NCI-H1092 (cell line): ENCODE measurements at regions not wholly inside any gene's neighbourhood (a gene's known extent, or its start where the extent isn't known, plus 50 kb on each side); places are given as distances from the start of the nearest gene placed in this dataset.
A peak's percentile ranks its signal among the peaks of the same experiment; 100 is the strongest.
"Not testable (repeated sequence)": the region's sequence is repeated elsewhere in the genome, so short reads cannot be mapped to it uniquely, and the experiment has no call there.

Experiments
- DNase-seq: peaks from one replicate; lab custom pipeline; 2025; lab: John Stamatoyannopoulos, UW

DNA sequence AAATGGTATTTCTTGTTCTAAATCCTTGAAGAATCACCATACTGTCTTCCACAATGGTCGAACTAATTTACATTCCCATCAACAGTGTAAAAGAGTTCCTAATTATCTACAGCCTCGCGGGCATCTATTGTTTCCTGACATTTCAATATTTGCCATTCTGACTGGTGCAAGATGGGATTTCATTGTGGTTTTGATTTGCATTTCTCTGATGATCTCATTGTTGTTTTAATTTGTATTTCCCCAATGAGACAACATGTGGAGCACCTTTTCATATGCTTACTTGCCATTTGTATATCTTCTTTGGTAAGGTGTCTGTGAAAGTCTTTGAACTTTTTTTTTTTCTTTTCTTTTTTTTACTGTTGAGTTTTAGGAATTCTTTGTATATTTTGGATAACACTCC lies 473.6 kb downstream of the KCTD16 start:
- no peak for DNase-seq

DNA sequence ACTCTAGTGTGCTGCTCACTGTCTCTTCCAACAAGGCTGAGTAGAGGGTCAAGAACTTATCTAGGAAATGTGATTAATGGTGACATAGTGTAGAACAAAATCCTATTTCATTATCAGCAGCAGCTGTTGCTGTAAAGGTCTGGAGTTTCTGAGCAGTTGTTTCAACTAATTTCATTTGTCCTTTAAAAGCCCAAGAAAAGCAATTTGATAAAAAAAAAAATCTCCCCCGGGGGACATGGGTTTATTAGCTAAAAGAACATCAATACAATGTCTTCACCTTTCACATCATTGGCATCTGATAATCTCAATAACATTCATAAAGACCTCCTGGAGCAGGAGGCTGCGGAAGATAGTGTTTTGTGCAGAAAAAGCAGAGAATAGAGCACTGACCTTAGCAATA lies 468.1 kb downstream of the KCTD16 start:
- DNase-seq: no peak

DNA sequence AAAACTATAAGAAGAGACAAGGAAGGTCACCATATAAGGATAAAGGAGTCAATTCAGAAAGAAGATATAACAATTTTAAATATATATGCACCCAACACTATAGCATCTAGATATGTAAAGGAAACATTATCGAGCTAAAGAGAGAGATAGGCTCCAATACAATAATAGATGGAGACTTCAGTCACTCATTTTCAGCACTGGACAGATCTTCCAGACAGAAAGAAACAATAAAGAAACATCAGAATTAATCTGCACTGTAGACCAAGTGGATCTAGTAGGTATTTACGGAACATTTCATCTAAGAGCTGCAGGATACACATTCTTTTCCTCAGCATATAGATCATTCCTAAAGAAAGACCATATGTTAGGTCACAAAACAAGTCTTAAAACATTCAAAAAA lies 463.5 kb downstream of the KCTD16 start:
- DNase-seq: no peak

DNA sequence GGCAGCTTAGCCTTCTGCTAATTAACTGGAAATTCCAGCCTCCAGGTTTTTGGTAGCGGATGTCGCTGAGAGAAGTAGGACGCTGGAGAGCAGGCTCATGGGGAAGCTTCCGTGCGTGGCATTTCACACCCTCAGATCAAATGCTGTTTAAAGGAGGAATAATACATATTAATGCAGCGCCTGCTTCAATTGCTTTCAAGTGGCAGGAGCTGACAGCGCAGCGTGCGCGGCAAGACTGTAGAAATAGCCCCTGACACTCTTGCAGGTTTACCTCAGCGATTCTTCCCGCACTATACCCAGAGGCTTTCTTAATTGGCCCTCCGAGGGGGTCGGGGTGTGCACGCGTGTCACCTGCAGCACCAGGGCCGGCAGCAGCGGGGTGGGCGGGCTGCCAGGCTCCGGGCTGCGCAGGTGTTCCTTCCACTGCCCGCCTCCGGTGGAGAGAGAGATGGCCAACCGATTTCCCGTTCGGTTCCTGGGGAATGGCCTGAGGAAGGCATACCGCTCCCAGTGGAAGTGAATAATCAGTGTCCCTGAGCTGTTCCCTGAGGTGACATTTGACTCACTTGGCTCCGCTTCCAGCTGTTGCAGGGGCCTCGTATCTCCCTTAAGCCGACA lies 427.9 kb downstream of the KCTD16 start:
- DNase-seq: peak; percentile 54

DNA sequence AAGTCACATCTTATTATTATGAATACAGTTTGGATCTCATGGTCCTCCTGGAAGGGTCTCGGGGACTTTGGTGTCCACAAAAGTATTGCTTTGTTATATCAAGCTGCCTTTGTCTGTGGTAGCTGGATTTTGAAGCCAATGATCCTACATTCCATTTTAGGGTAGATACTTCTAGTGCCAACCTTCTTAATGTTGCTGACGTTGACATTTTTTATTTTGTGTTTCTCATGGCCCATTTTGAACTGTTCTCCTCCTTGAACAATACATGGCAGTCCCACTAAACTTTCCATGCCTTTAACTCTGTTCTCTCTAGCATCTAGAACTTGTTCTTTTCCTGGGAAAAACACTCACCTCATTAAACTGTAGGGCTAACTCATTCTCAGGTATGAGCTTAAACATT lies 425.8 kb downstream of the KCTD16 start:
- no peak for DNase-seq

DNA sequence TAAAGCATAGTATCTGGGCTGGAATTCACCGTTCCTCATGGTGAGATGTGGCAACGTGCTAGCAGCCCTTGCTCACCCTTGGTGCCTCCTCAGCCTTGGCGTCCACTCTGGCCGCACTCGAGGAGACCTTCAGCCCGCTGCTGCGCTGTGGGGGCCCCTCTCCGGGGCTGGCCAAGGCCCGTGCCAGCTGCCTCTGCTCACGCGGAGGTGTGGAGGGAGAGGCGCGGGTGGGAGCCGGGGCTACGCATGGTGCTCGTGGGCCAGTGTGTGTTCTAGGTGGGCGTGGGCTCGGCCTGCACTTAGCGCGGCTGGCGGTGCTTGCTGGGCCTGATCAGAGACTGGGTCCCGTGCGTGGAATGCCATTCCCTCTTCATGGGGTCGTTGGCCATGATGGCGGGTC lies 424.2 kb downstream of the KCTD16 start:
- no peak for DNase-seq

DNA sequence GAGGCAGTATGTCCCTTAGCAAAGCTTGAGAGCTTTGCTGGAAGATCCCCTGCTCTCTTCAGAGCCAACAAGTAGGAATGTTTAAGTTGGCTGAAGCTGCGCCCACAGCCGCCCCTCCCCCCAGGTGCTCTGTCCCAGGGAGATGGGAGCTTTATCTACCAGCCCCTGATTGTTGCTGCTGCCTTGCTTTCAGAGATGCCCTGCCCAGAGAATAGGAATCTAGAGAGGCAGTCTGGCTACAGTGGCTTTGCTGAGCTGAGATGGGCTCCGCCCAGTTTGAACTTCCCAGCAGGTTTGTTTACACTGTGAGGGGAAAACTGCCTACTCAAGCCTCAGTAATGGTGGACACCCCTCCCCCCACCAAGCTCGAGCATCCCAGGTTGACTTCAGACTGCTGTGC lies 423.6 kb downstream of the KCTD16 start:
- DNase-seq: not testable (repeated sequence)

DNA sequence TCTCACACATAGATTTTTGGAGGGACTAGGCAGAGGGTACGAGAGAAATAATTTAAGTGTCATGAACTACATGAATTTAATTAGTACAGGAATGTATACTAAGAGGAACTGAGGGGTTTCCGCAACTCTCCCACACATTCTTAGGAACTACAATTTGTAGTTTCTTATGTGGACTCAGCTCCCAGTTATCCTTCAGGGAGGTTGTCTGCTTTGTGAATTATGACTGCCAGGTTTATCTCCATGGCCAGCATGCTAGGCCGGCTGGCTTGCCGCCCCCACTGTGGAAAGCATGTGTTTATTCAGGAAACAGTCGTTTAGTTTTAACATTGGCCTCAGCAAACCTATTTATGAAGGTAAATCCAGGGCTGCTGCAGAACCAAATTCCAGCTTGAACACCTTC lies 415.0 kb downstream of the KCTD16 start:
- no peak for DNase-seq

DNA sequence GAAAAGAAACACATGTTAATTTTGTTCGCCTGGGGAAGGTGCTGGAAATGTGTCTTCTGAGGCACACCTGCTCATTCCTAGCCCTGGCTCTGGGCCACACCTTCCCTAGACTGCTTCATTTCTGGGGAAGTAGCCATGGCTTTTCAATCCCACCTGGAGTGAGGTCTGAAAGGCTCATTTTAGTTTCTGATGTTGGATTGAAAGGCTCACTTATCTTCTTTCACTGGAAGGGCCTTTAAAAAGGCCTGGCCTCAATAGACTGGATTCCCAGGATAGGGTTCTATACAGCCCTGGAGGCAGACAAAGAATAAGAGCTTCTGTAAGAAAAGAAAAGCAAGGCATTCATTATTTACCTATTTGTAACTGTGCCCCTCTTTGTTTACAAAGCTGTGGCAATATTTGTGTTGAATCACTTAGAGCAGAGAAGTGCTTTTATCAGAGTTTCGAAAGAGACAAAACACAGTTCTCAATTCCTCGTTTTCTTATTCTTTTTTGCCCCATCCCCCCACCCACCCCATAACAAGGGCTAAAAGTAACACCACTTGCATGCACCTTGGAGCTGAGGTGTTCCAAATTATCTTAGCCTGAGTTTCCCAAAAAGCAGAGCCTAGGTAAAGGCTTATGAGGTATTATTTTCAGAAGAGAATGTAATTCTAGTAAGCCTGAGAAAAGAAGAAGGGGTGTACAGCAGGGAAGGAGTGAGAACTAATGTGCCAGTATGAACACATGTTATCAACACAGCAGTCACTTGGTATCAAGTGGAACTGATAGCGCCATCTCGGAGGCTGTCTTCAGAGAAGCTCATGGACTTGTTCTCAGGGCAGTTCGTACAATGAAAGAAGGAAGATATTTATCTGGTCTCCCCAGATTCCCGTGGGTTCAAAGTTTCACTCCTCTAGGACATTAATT lies 413.1 kb downstream of the KCTD16 start:
- peak; percentile 63 for DNase-seq

DNA sequence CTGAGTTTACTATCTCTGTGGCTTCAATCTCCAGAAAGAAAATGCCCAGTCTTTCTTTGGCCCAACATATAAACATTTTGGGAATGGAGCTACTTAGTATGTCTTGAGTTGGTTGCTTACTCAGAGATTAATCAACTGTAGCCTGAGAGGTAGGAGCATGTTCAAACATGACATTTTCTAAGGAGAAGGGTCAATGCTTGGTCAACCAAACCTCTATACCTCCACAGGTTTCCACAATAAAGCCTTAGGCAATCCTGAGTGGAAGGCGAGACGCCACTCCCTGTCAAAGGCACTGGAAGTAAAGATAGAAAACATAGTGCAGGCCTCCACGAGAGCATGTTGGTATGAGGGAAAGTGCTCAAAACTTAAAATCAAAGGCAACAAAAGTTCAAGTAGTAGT lies 411.4 kb downstream of the KCTD16 start:
- DNase-seq: no peak

DNA sequence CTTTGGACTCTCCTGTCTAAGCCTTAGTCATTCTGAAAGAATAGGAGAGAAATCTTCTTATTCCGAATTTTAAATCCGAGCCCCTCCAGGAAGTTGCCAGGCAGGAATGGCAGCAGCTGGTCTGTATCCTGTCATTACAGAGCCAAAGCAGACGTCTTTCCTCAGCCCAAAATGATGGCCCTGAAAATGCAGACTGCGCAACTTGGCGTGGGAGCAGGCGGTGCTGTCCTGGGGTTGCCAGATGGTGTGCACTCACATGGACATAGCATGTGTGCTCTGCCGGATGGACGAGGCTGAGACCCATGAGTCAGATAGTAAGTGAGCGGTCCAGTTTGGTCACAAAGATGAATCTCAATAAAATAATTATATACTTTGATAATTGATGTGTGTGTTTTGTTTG lies 410.4 kb downstream of the KCTD16 start:
- DNase-seq: no peak

DNA sequence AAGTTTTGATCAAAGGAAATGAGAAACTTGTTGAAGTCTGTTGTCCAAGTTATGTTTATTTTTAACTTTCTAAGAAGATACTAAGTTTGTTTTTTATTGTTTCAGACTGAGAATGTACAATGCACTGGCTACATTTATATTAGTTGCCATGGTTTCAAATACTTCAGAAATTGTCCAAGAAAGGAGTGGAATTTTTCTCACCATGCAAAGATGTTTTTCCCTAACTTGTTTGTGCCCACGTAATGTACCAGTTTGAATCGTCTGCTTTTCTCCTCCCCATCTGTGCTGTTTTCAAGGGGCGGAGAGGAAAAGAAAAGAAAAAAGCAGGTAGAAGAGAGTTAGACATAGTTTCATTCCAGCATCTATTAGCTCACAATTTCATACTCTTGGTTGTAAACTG lies 407.0 kb downstream of the KCTD16 start:
- DNase-seq: no peak

DNA sequence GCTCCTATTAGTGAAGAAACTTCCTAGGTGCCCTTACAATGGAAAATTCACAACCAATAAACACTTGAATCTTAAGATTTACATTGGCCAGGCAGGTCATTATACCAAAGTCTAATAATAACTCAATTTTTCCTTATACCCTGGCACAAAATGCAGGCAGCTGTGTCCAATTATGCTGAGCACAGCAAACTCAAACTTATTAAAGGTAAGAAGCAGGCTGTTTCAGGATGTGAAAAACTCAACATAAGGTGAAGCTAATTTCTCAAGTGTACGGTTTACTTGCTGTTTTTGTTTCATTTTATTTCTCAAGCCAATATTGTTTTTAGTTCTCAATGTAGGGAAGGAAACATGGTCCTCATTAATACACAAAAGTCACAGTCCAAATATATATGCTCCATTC lies 405.1 kb downstream of the KCTD16 start:
- DNase-seq: no peak

DNA sequence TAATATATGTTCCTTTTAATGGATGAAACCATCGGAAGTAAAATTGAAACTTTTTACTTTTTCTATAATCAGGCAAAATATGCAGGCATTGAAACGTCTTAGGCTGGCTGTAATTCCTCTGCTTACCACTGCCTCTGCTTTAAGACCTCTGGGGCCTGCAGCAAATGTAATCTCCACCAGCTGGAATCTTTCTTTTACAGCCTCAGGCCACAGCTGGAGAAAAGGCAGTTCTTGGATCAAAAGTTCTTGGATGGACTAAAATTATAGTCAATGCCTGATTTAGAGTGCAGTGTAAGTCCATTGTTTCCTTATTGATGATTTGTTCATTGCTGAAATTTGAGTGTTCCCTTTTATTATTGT lies 396.7 kb downstream of the KCTD16 start:
- no peak for DNase-seq

DNA sequence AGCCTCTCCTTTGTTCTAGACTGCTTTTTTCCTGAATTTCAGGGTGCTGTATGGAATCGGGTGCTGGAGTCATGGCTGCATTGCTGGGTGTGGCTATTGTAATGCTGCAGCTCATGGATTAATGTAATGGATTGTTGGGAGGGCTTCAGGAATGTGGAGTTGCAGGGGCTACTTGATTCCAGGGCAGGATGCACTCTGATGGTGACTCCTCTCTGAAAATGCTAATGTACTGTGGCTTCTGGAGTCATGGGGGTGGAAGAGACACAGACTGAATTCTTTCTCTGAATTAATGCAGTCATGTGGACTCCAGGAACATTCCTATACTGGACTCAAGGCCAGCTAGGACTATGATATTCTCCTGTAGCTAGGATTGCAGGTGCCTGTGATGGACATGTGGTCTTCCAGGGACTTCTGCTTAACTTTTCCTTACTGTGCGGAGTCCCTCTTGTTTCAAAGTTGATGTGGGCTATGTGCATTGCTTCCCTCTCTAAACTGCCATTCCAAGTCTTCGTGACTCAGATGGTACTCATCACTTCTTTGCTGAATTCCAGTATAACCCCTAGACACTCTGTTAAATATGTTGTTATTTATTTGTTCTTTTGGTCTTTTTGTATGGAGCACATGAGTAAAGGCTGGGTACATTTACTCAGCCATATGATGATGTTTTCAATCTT lies 396.2 kb downstream of the KCTD16 start:
- DNase-seq: no peak

DNA sequence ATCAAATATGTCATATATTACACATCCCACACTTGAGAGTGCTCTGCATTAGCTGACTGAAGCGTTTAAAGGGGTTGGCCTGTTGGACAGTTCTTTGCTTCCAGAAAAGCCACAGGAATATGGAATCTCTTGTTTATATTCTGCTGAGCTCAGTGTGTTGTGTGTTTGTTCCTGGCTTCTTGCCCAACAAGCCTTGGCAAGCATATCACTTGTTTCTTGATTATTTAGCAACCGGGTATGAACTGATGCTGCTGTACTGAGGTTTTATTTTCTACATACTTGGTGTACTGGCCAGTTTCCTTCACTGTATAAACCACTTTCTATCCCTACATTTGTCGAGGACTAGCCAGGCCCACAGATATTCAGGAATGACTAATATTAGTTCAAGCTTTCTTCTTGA lies 378.9 kb downstream of the KCTD16 start:
- DNase-seq: peak; percentile 68

DNA sequence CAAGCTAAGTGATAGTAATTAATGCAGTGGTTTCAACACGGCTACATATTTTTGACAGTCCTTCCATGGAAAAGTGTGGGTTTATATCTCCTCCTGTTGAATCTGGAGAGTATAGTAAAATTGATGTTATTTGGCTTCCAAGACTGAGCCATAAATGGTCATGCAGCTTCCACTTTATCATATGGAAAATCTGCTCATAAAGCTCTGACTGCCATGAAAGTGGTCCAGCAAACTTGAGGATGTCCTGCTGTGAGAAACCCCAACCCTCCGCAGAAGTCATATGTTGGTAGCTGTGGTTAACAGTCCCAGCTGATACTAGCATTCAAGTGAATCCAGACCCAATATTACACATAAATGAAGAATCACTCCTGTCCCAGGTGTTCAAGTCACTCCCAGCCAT lies 378.3 kb downstream of the KCTD16 start:
- no peak for DNase-seq

DNA sequence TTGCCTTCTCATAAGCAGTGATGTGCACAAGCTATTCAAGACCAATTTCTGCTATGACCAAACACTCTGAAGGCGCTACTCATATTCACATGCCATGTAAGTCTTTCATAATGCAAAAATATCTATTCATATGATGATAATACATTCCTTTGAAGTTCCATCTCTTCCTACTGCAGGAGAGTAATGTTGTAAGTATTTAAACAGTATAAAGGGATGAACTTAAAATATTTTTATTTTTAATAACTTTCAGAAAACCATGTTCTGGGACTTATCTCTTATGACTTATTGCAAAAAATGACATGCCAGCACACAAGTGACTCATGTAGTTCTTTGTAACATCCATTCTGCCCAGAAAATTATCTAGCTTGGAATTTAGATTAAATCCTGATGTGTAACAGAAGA lies 376.4 kb downstream of the KCTD16 start:
- DNase-seq: no peak

DNA sequence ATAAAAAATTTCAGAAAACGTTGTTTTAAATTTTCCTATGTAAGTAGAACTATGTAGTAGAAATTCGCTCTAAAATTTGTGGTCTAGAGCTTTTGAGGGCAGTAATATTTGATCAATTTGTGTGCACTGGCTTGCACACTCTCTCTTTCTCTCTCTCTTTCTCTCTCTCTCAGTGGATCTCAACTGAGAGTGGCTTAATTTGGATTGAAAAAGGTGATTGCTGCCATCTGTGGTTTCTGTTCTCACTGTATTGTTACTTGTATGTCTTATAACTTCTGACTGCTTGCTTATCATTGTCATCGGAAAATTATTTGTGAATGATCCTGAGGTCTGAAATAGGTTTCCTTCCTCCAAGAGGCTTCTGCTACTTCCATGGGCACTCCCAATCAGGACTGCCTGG lies 368.2 kb downstream of the KCTD16 start:
- DNase-seq: no peak
